ENCODE measurements at regions not wholly inside any gene's neighbourhood (a gene's known extent, or its start where the extent isn't known, plus 50 kb on each side); places are given as distances from the start of the nearest gene placed in this dataset.

DNA sequence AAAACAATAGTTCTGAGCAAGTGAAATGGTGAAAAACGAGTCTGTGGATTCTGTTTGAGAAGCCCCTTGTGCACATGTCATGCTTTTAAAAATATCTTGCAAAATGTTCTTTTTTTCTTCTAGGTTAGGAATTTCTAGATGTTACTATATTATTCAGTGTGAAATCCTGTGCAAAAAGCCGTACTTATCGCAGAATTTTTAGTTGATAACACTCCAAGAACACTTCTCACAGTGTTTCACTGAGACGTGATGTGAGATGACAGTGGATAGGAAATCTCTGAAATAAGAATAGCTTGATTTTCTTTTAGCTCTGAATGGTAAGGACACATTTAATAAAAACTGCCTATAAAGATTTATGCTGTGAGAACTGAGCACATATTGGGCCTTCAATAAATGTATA is 234.5 kb downstream of the SNAPC1 start:
- H3K4me3 ChIP-seq (ENCODE audit: low read depth, low read length): no peak overlapping the region
- no peak for DNase-seq (ENCODE audit: low read depth)
- TF ChIP-seq, protein P1, sequence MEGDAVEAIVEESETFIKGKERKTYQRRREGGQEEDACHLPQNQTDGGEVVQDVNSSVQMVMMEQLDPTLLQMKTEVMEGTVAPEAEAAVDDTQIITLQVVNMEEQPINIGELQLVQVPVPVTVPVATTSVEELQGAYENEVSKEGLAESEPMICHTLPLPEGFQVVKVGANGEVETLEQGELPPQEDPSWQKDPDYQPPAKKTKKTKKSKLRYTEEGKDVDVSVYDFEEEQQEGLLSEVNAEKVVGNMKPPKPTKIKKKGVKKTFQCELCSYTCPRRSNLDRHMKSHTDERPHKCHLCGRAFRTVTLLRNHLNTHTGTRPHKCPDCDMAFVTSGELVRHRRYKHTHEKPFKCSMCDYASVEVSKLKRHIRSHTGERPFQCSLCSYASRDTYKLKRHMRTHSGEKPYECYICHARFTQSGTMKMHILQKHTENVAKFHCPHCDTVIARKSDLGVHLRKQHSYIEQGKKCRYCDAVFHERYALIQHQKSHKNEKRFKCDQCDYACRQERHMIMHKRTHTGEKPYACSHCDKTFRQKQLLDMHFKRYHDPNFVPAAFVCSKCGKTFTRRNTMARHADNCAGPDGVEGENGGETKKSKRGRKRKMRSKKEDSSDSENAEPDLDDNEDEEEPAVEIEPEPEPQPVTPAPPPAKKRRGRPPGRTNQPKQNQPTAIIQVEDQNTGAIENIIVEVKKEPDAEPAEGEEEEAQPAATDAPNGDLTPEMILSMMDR (IDR thresholded peaks at IDR 0.05; ENCODE audit: insufficient read depth, low read depth, low read length, missing control alignments): no peak

DNA sequence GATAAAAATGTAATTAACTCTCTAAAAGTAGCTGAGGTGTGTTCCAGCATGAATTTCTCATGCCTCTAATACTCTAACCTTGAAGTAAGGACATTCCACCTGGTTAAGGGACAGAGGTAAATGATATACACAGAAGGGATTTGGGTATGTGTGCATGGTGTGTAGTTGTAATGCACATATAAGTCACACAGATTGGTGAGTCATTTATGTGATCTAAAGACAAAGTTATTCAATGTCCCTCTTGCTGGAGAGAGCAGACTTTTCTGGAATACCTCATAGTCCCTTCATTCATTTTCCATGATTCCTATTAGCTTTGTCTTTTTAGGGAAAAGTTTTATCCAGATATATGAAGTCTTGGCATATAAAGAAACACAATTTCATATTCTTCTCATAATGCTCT is 234.9 kb downstream of the SNAPC1 start:
- TF ChIP-seq, protein P1 (IDR thresholded peaks at IDR 0.05; ENCODE audit: insufficient read depth, low read depth, low read length, missing control alignments): no peak
- DNase-seq (ENCODE audit: low read depth): no peak
- H3K4me3 ChIP-seq (ENCODE audit: low read depth, low read length): no peak overlapping the region

DNA sequence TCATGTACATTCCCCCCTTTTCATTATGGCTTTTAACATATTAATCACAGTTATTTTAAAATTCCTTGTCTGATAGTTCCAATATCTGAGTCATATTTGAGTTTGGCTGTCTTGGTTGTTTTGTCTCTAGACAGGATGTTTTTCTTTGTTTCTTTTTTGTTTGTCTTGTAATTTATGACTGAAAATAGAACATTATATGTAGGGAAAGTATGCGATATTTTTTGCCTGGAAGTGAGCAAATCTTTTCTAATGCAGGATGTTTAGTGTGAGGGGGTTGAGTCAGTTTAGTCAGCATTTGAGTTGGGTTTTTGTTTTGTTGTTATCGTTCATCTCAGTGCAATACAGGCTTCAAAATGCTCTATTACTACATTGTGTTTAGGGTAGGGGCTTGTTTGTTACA is 239.7 kb downstream of the SNAPC1 start:
- DNase-seq (ENCODE audit: low read depth): no peak
- no peak overlapping the region for H3K4me3 ChIP-seq (ENCODE audit: low read depth, low read length)
- TF ChIP-seq, protein P1 (IDR thresholded peaks at IDR 0.05; ENCODE audit: insufficient read depth, low read depth, low read length, missing control alignments): no peak

DNA sequence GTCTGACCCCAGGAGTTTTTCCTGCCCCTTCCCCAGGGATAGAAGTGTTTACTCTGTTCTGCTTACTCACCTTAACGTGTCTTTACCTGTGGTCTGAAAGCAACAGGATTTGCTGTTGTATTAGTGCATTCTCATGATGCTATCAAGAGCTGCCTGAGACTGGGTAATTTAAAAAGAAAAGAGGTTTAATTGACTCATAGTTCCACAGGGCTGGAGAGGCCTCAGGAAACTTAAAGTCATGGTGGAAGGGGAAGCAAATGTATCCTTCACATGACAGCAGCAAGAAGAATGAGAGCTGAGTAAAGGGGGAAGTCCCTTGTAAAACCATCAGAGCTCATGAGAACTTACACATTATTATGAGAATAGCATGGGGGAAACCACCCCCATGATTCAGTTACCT is 240.4 kb downstream of the SNAPC1 start:
- TF ChIP-seq, protein P1 (IDR thresholded peaks at IDR 0.05; ENCODE audit: insufficient read depth, low read depth, low read length, missing control alignments): no peak
- DNase-seq (ENCODE audit: low read depth): peak; percentile 1
- no peak overlapping the region for H3K4me3 ChIP-seq (ENCODE audit: low read depth, low read length)

DNA sequence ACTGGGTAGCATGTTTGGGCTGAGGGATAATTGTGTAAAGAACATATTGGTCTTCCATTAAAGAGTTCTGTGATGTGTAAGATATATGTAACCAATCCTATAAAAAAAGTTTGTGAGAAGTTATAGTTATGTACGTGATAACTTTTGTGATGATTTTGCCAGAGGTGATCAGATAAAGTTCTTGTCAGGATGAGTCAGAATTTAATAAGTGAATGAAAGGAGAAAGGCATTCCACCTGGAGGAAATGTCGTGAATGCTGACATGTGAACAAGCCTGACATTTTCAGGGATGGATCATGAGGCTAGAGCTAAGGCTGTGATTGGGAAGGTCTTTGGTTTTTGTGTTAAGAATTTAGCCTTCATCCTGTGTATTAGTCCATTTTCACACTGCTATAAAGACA is 241.5 kb downstream of the SNAPC1 start:
- DNase-seq (ENCODE audit: low read depth): no peak
- TF ChIP-seq, protein P1 (IDR thresholded peaks at IDR 0.05; ENCODE audit: insufficient read depth, low read depth, low read length, missing control alignments): no peak
- H3K4me3 ChIP-seq (ENCODE audit: low read depth, low read length): no peak overlapping the region

DNA sequence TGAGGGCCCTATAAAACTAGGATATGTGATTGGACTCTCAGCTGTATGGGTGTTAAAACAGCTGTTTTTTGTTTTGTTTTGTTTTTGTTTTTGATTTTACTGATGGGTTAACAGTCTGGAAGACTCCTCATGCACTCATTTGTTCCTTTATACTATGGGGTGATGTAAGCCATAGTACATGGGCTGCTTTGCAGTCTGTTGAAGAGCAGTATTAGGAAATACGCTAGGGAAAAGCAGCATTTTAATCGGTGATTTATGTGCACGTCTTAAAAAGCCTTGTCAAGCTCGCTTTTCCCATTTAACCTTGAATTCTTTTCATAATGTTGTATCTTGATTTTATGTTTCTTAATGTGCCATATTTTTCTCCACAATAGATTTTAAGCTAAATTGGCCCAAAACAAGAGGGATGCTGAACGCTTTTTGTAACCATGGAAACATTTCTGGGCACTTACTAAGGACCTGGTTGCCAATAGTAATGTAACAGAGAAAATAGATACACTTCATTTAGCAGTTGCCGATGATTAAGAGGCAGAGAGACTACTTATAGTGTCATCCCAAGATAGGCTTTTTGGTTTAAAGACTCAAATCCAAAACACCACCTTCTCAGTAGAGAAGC is 244.0 kb downstream of the SNAPC1 start:
- TF ChIP-seq, protein P1 (IDR thresholded peaks at IDR 0.05; ENCODE audit: insufficient read depth, low read depth, low read length, missing control alignments): no peak
- DNase-seq (ENCODE audit: low read depth): no peak
- no peak overlapping the region for H3K4me3 ChIP-seq (ENCODE audit: low read depth, low read length)

DNA sequence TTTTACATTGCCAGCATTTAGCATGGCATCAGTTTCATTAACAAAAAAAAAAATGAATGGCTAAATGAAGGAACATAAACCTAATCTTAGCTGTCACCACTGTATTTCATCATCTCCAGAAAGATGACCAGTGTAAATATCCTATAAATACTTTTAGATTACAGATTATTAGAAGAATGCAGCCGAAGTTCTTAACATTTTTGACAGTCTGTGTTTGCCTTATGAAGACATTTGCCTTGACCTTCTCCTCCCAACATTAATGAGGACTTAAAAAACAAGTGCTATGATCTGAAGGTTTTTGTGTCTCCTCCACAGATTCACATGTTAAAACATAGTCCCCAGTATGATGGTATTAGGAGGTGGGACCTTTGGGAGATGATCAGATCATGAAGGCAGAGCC is 253.0 kb downstream of the SNAPC1 start:
- TF ChIP-seq, protein P1 (IDR thresholded peaks at IDR 0.05; ENCODE audit: insufficient read depth, low read depth, low read length, missing control alignments): no peak
- H3K4me3 ChIP-seq (ENCODE audit: low read depth, low read length): no peak overlapping the region
- DNase-seq (ENCODE audit: low read depth): no peak

Measured in GM12865 (cell line).